Panc1 (cell line): ENCODE measurements at regions not wholly inside any gene's neighbourhood (a gene's known extent, or its start where the extent isn't known, plus 50 kb on each side); places are given as distances from the start of the nearest gene placed in this dataset.

Experiments
- ATAC-seq: fragments of 200-7000 bp; cut with Tn5 transposase; 2 replicates; pipeline ENCODE4 v1.9.1; 2020; ENCODE audit warnings: mild to moderate bottlenecking, moderate library complexity
- BruUV-seq: library from RNA; stranded (reverse); fragments of 400-500 nt; replicated peaks from 2 replicates; lab custom pipeline; 2021; lab: Mats Ljungman, UMichigan
- CTCF ChIA-PET: fragments of 300-600 bp; sonication (Branson Sonifier 250); formaldehyde crosslinking; loops from one replicate; lab custom pipeline; 2022; ENCODE audit warnings: antibody characterized with exemption; lab: Charles Lee
- POLR2A ChIA-PET: fragments of 300-600 bp; sonication (Branson Sonifier 250); formaldehyde crosslinking; loops from one replicate; lab custom pipeline; 2022; ENCODE audit warnings: antibody characterized with exemption; lab: Charles Lee
- DNase-seq: peaks from one replicate; pipeline ENCODE4 v3.0.0-alpha.2; 2010; ENCODE audit warnings: low read depth, low spot score
- H3K27ac ChIP-seq: 2 replicates; pipeline ENCODE4 v1.5.1; 2011; ENCODE audit warnings: mild to moderate bottlenecking, low read length, inconsistent platforms
- H3K27me3 ChIP-seq: fragments of 200-500 bp; sonication (Bioruptor generic); 2 replicates; pipeline ENCODE4 v1.6.0; 2014; ENCODE audit warnings: low read length, inconsistent platforms; ENCODE audit not compliant: control insufficient read depth, insufficient read depth
- H3K36me3 ChIP-seq: fragments of 200-500 bp; sonication (Bioruptor generic); 2 replicates; pipeline ENCODE4 v1.5.1; 2014; ENCODE audit warnings: inconsistent platforms, mild to moderate bottlenecking, low read length, moderate library complexity; ENCODE audit not compliant: control insufficient read depth, insufficient read depth
- H3K4me1 ChIP-seq: 2 replicates; pipeline ENCODE4 v1.5.1; 2011; ENCODE audit warnings: inconsistent platforms, mild to moderate bottlenecking, low read length, moderate library complexity; ENCODE audit not compliant: control insufficient read depth, insufficient read depth
- H3K4me3 ChIP-seq, 2 experiments: 2 replicates each; pipeline ENCODE4 v1.5.1; 2011 to 2012; ENCODE audit warnings: low read depth in 2 of 2, low read length in 2 of 2, mild to moderate bottlenecking in 2 of 2, inconsistent platforms in 1 of 2, moderate library complexity in 1 of 2
- H3K9me3 ChIP-seq: fragments of 200-500 bp; sonication (Bioruptor generic); 2 replicates; pipeline ENCODE4 v1.5.1; 2014; ENCODE audit warnings: low read depth, mild to moderate bottlenecking, inconsistent platforms, low read length, moderate library complexity; ENCODE audit not compliant: control insufficient read depth, insufficient read depth
- POLR2AphosphoS5 ChIP-seq: IDR thresholded peaks from 2 replicates; pipeline ENCODE4 v1.6.1; 2012; ENCODE audit warnings: mild to moderate bottlenecking, low read depth, low read length, moderate library complexity
- SIN3A ChIP-seq: IDR thresholded peaks from 2 replicates; pipeline ENCODE4 v1.6.1; 2012; ENCODE audit warnings: low read depth, mild to moderate bottlenecking, low read length, moderate library complexity, borderline replicate concordance; ENCODE audit not compliant: insufficient read depth
- TCF7L2 ChIP-seq: IDR thresholded peaks from 2 replicates; pipeline ENCODE4 v1.6.1; 2011; ENCODE audit warnings: mild to moderate bottlenecking, low read depth, low read length, inconsistent platforms
- in situ Hi-C: cut with HindIII; loops from 2 replicates; pipeline ENCODE4 v1.10.0; 2016; ENCODE audit warnings: low sequenced_read_pairs, low pct_unique_long_range_greater_than_20kb
- intact Hi-C: fragments of 100-400 bp; cut with micrococcal nuclease; formaldehyde crosslinking; loops from one replicate; pipeline ENCODE4 v1.10.0; 2022; ENCODE audit not compliant: unreplicated experiment
- TF ChIP-seq, protein P1 (sequence below), 2 experiments: IDR thresholded peaks; 2 replicates each; pipeline ENCODE4 v1.6.1; 2011 to 2012; ENCODE audit warnings: low read depth in 2 of 2, control low read depth in 1 of 2, low read length in 1 of 2, mild to moderate bottlenecking in 1 of 2, moderate library complexity in 1 of 2; ENCODE audit not compliant: insufficient read depth in 1 of 2
- TF ChIP-seq, protein P2 (sequence below): fragments of 450-650 bp; IDR thresholded peaks from 2 replicates; pipeline ENCODE4 v1.5.1; 2017; ENCODE audit warnings: mild to moderate bottlenecking

DNA sequence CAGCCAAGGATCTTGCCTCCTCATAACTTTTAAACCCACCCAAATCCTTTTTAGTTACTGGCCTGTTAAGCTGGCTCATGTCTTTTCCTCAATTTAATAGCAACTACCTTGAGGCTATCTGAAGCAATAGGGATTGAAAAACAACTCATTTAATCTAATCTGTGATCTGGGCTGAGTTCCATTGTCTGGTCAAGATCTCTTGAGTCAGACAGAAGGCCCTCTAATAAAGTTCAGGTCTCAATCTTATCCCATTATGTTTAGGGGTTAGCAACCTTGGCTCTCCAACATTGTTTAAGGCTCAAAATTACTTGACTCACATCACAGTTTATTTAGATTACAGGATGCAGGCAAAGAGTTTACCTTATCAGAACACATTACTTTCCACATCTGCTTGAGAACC lies 436.1 kb downstream of the ANKRD50 start:
- POLR2A ChIA-PET = no interaction called here
- CTCF ChIA-PET = no interaction called here
- no peak for ATAC-seq
- no peaks in the 10 kb centered on the region for H3K36me3 ChIP-seq
- no peaks in the 10 kb centered on the region for H3K27me3 ChIP-seq
- H3K4me1 ChIP-seq = no peaks in the 10 kb centered on the region
- no peak for DNase-seq
- H3K27ac ChIP-seq = no peak overlapping the region
- H3K4me3 ChIP-seq = no peak overlapping the region
- in situ Hi-C loops (no loop called here), intact Hi-C loops (no loop called here)
- H3K9me3 ChIP-seq = no peaks in the 10 kb centered on the region
- BruUV-seq = no TSS peak
- TF ChIP-seq TCF7L2 (no peak), POLR2AphosphoS5 (no peak), SIN3A (no peak)
- TF ChIP-seq, protein P1, sequence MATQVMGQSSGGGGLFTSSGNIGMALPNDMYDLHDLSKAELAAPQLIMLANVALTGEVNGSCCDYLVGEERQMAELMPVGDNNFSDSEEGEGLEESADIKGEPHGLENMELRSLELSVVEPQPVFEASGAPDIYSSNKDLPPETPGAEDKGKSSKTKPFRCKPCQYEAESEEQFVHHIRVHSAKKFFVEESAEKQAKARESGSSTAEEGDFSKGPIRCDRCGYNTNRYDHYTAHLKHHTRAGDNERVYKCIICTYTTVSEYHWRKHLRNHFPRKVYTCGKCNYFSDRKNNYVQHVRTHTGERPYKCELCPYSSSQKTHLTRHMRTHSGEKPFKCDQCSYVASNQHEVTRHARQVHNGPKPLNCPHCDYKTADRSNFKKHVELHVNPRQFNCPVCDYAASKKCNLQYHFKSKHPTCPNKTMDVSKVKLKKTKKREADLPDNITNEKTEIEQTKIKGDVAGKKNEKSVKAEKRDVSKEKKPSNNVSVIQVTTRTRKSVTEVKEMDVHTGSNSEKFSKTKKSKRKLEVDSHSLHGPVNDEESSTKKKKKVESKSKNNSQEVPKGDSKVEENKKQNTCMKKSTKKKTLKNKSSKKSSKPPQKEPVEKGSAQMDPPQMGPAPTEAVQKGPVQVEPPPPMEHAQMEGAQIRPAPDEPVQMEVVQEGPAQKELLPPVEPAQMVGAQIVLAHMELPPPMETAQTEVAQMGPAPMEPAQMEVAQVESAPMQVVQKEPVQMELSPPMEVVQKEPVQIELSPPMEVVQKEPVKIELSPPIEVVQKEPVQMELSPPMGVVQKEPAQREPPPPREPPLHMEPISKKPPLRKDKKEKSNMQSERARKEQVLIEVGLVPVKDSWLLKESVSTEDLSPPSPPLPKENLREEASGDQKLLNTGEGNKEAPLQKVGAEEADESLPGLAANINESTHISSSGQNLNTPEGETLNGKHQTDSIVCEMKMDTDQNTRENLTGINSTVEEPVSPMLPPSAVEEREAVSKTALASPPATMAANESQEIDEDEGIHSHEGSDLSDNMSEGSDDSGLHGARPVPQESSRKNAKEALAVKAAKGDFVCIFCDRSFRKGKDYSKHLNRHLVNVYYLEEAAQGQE (IDR thresholded peaks at IDR 0.05; ENCODE audit: insufficient read depth in 1 of 2, low read depth in 2 of 2, low read length in 1 of 2) = no peak
- TF ChIP-seq, protein P2, sequence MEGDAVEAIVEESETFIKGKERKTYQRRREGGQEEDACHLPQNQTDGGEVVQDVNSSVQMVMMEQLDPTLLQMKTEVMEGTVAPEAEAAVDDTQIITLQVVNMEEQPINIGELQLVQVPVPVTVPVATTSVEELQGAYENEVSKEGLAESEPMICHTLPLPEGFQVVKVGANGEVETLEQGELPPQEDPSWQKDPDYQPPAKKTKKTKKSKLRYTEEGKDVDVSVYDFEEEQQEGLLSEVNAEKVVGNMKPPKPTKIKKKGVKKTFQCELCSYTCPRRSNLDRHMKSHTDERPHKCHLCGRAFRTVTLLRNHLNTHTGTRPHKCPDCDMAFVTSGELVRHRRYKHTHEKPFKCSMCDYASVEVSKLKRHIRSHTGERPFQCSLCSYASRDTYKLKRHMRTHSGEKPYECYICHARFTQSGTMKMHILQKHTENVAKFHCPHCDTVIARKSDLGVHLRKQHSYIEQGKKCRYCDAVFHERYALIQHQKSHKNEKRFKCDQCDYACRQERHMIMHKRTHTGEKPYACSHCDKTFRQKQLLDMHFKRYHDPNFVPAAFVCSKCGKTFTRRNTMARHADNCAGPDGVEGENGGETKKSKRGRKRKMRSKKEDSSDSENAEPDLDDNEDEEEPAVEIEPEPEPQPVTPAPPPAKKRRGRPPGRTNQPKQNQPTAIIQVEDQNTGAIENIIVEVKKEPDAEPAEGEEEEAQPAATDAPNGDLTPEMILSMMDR = no peak

DNA sequence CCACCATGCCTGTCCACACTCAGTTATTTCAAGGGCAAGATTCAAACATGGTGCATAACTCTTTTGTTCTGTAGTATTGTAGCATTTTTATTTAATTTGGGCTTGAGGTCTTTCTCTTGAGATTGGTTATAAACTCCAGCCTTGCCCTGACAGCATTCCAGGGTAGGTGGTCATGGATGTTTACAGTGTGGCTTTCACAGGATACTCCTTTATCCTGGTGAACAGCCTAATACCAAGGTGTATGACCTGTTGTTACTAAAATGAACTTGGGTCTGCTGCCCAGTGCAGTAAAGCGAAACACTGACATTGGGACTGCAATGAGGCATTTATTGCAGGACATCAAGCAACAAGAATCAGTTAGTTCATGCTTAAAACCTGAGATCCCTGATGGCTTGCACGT lies 434.8 kb downstream of the ANKRD50 start:
- H3K27me3 ChIP-seq = no peaks in the 10 kb centered on the region
- TF ChIP-seq, protein P1 (IDR thresholded peaks at IDR 0.05; ENCODE audit: insufficient read depth in 1 of 2, low read depth in 2 of 2, low read length in 1 of 2) = no peak
- TF ChIP-seq SIN3A (no peak), TCF7L2 (no peak)
- ChIA-PET CTCF (no interaction called here), POLR2A (no interaction called here)
- intact Hi-C loops (no loop called here), in situ Hi-C loops (no loop called here)
- no peaks in the 10 kb centered on the region for H3K4me1 ChIP-seq
- no peak overlapping the region for H3K27ac ChIP-seq
- no peaks in the 10 kb centered on the region for H3K36me3 ChIP-seq
- ATAC-seq = no peak
- H3K4me3 ChIP-seq = no peak overlapping the region
- no TSS peak for BruUV-seq
- H3K9me3 ChIP-seq = no peaks in the 10 kb centered on the region
- DNase-seq = no peak
